Stimulated activated CD4-positive, alpha-beta T cell treated with anti-CD3 and anti-CD28 coated beads, Interleukin-12 subunit alpha, Interleukin-12 subunit beta, amount 100 ng/mL, for 48 hours (primary cell): ENCODE measurements at regions not wholly inside any gene's neighbourhood (a gene's known extent, or its start where the extent isn't known, plus 50 kb on each side); places are given as distances from the start of the nearest gene placed in this dataset.
"Not testable (repeated sequence)": the region's sequence is repeated elsewhere in the genome, so short reads cannot be mapped to it uniquely, and the experiment has no call there.

Source experiments
- DNase-seq, 3 donors: peaks; one replicate each; pipeline ENCODE4 v3.0.0-alpha.2; 2020; ENCODE audit warnings: low read depth in 2 of 3, low spot score in 1 of 3

DNA sequence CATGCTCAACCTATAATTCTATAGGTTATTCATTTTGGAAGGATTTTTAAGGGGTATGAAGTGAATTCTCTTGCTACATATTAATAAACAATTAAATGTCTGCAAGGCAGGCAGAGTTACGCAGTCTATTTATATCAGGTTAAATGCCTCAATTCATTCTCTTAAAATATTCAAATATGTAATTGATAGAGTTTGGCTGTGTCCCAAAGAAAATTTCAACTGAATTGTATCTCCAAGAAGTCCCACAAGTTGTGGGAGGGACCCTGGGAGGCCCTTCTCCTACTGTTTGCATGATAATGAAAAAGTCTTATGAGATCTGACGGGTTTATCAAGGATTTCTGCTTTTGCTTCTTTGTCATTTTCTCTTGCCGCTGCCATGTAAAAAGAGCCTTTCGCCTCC is 576.1 kb downstream of the TMA16 start:
- no peak for DNase-seq

DNA sequence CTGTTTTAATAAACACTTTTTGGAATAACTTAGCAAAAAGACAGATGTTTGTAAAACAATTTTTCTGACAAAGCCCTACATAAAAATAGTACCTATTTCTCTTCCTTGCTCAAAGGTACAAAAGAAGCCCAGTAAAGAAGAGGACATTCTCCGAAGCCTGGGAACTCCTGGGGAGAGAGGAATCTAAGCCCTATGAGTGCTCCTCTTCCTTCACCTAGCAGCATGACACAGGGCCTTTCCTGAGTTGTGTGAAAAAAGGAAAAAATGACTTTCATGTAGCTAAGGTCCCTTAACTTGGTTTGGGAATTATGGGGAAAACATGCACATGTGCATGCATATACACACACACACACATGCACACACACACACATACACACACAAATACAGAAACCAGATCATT is 586.9 kb downstream of the TMA16 start:
- DNase-seq: no peak

DNA sequence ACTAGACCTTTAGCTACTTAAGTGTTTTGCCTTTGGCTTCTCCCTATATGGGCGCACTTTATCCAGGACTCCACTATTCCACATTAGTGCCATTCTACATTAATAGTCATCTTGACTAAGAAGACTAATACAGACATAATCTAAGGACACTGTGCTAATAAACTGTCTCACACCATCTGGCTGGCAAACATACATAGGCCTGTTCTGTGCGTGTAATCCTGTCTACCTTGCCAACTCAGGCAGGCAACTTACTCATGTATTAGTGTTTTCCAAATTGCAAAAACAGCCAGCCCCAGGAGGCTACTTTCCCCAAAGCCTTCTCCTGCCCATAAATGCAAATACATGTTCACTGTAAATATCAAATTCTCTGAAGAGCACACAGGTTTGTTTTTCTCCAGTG is 587.3 kb downstream of the TMA16 start:
- DNase-seq: no peak

- DNase-seq: no peak
Observed at GRCh38 chr4:164087733-164088132, 593.2 kb downstream of the TMA16 start.

- no peak for DNase-seq
Observed at GRCh38 chr4:164095313-164096110, 601.0 kb downstream of the TMA16 start.

- DNase-seq: no peak
Observed at GRCh38 chr4:164096766-164097518, 602.5 kb downstream of the TMA16 start.

DNA sequence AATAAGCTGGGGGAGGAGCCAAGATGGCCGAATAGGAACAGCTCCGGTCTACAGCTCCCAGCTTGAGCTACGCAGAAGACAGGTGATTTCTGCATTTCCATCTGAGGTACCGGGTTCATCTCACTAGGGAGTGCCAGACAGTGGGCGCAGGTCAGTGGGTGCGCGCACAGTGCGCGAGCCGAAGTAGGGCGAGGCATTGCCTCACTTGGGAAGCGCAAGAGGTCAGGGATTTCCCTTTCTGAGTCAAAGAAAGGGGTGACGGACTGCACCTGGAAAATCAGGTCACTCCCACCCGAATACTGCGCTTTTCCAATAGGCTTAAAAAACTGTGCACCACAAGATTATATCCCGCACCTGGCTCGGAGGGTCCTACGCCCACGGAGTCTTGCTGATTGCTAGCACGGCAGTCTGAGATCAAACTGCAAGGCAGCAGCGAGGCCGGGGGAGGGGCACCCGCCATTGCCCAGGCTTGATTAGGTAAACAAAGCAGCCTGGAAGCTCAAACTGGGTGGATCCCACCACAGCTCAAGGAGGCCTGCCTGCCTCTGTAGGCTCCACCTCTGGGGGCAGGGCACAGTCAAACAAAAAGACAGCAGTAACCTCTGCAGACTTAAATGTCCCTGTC is 606.4 kb downstream of the TMA16 start:
- DNase-seq: not testable (repeated sequence)

DNA sequence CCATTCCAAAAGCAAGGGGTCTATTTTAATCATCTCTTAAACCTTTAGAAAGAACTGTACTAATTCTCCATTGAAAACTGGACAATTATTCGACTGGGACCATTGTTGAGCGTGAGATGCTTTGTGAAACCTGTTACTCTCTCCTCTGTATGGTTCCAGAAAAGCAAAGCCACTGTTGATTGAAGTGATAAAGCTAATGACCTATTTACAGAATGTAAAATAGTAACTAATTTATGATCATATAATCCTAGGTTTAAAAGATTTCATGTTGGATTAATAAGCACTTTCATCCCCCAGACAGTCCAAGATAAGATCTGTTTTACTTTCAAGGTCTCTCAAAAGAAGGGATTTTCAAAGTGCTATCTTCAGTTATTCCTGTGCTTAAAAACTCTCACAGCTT is 614.5 kb downstream of the TMA16 start:
- DNase-seq: no peak

- DNase-seq: no peak
Observed at GRCh38 chr4:164109503-164109902, 615.0 kb downstream of the TMA16 start.

DNA sequence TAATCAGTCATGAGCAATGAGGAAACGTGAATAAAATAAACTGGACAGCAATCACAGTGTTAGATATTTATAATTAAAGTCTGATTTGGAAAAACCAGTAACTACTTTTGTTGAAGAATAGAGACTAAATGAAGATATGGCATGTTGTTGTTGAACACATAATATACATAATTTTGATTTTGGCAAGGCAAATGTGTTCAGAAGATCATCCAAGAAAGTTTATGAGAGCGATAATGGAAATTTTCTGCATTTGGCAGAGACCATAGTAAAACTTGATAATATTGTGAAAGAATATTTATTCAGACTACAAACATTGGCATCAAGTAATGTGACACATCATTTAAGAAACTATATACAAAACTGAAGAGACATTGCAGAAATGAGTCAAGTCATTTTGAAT is 620.7 kb downstream of the TMA16 start:
- DNase-seq: no peak

- no peak for DNase-seq
Observed at GRCh38 chr4:164116286-164116685, 621.8 kb downstream of the TMA16 start.

GRCh38 chr4:164134388-164134787 is 619.5 kb upstream of the SMIM31 start:
- DNase-seq: no peak

DNA sequence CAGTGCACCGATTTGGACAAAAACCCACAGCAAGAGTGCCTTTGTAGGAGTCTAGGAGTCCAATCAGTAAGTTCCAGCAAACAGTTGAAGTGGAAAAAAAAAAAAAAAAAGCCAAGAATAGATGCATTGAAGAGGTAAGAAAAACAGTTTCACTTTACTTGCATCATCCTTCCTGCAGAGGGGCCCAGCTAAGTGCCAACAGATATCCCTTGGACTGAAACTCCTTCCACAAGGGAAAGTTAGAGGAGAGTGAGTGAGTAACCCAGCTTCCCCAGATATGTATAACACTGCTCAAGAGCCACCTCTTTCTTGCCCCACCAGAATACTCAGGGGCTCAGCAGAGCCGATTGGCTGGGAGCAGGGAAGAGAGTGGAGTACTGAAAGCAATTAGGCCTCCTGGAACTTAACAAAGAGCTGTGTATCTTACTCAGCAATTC is 617.7 kb upstream of the SMIM31 start:
- no peak for DNase-seq

DNA sequence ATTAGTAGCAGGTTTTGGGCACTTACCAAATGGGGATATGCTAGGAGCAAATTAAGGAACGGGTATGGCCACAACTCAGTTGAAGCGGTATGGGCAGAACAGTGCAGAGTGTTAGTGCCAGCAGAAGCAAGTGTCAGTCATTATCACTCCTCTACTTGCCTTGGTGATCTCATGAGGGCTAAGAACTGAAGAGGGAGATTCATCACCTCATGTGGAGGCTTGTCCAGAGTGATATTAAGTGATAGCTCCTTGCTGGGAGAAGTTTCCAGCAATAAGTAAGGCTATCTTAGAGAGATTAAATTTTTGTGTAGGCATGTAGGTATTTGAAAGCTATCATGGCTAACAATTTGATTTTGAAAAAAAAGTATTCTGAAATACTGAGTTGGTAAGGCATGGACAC is 615.4 kb upstream of the SMIM31 start:
- DNase-seq: no peak

- DNase-seq: no peak
Observed at GRCh38 chr4:164139291-164139690, 614.6 kb upstream of the SMIM31 start.

DNA sequence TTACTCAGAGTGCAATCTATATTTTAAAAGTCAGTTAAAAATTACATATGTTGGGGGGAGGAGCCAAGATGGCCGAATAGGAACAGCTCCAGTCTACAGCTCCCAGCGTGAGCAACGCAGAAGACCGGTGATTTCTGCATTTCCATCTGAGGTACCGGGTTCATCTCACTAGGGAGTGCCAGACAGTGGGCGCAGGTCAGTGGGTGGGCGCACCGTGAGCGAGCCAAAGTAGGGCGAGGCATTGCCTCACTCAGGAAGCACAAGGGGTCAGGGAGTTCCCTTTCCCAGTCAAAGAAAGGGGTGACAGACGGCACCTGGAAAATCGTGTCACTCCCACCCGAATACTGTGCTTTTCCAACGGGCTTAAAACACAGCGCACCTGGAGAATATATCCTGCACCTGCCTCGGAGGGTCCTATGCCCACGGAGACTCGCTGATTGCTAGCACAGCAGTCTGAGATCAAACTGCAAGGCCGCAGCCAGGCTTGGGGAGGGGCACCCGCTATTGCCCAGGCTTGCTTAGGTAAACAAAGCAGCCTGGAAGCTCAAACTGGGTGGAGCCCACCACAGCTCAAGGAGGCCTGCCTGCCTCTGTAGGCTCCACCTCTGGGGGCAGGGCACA is 612.1 kb upstream of the SMIM31 start:
- DNase-seq: not testable (repeated sequence)

GRCh38 chr4:164154416-164154815 is 599.5 kb upstream of the SMIM31 start:
- DNase-seq: no peak

DNA sequence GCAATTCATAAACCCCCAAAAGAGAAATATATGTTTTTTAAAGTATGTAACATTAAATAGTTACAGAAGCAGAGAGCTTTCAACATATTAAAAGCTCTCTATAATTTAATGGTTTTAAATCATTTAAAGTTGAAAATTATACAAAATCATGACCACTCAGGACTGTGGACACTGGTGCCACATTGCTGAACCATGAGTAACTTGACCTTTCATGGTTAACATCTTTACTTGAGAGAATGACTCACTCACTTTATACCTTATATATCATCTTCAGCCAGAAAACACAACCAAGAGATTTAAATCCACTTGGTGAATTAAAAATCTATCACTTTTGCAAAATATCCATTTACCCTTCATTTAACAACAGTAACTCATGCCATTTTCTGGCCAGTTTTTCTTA is 584.3 kb upstream of the SMIM31 start:
- no peak for DNase-seq

GRCh38 chr4:164177153-164177552 is 576.8 kb upstream of the SMIM31 start:
- DNase-seq: no peak

DNA sequence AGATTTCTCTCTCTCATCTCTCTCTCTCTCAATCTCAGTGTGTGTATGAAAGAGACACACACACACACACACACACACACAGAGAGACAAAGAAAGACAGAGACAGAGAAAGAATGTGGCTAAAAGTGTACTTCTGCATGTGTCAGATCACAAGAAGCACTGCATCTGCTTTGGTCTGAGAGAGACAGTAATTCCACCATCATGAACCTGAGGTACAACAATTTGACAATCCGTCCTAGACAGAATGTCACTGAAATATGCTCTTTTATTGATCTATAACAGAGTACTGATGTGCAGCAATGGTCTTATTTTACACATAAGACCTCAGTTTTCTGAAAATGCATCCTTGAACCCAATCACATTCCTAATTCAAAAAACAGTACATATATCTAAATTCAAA is 576.2 kb upstream of the SMIM31 start:
- DNase-seq: no peak

DNA sequence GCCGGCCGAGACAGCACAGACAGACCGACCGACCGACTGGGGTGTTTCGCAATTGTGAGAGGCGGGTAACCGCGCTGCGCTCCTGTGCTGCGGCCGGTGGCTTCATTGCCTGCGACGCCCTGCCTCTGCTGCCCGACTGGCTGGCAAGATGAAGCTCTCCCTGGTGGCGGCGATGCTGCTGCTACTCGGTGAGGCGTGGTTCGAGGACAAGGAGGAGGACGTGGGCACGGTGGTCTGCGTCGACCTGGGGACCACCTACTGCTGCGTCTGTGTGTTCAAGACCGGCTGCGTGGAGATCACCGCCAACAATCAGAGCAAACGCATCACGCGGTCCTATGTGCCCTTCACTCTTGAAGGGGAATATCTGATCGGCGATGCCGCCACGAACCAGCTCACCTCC is 565.7 kb upstream of the SMIM31 start:
- no peak for DNase-seq

- DNase-seq: no peak
Observed at GRCh38 chr4:164192844-164193243, 561.1 kb upstream of the SMIM31 start.
